Stimulated activated CD4-positive, alpha-beta T cell treated with anti-CD3 and anti-CD28 coated beads, Interleukin-1b, Interleukin-23, amount 100 ng/mL, for 24 hours (primary cell): ENCODE measurements at regions not wholly inside any gene's neighbourhood (a gene's known extent, or its start where the extent isn't known, plus 50 kb on each side); places are given as distances from the start of the nearest gene placed in this dataset.
"Not testable (repeated sequence)": the region's sequence is repeated elsewhere in the genome, so short reads cannot be mapped to it uniquely, and the experiment has no call there.

ENCODE experiments used
- DNase-seq, 4 experiments: peaks; one replicate each; pipeline ENCODE4 v3.0.0-alpha.2; 2020; ENCODE audit warnings: low read depth in 4 of 4, low spot score in 1 of 4

DNA sequence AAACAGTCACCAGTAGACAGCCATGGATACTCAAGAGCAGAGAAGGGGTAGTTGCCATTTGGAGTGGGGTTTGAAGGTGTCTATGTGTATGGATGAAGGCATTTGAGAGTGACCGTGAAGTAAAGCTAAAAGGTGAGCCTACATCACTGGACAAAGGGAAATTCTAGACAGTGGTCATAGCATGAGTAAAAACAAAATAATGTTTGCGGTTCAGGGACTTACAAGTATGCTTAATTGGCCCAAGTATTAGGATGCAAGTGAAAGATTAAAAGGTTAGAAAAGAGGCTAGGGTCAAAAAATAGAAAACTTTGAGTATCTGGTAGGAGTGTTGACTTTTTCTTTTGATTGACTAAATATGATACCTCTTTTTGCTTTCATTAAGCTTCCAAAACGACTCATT lies 238.1 kb upstream of the SLC8A1 start:
- no peak for DNase-seq

DNA sequence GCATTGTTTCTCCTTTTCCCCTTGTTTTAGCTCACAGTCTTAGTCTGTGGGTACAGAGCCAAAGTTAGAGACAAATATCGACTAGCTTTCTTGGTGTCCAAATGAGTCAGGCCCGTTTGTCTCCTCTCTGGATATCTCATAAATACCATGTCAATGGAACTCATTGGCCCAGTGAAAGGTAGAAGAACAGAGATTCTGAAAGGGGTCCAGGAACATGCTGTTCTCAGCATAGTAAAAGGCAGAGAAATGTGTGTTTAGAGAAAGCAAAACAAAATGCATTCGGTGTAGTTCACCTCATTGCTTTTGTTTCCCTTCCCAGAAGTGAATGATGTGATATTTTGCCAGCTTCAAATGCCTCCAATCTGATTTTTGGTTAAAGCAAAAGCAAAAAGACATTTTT lies 238.6 kb upstream of the SLC8A1 start:
- DNase-seq: no peak

DNA sequence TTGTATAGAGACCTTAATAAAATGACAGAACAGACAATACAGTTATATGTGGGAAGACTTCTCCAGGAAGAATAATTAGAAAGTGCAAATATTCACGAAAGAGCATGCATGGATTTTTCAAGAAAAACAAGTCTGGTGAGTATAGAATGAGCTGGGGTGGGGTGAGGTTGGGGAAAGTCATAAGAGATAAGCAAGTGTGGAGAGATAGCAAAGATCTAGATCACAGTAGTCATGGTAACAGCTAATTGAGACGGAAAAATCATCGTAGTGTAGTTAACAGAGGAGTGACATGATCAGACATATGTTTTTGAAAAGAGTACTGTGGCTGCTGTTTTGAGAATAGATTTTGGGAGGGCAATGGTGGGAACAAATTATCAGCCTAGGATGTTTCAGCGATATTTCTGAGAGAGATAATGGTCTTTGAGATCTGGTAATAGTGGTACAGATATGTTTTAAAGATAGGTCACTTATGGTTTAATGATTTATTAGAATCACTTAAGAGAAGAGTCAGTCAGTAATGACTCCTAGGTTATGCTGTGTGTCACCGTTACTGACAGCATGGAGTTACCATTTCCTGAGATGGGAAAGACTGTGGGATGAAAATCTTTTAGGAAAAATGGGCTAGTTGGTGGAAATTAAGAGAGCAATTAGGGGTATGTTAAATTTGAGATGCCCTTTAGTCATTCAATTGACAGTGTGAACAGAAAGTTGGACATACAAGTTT lies 248.5 kb upstream of the SLC8A1 start:
- no peak for DNase-seq

DNA sequence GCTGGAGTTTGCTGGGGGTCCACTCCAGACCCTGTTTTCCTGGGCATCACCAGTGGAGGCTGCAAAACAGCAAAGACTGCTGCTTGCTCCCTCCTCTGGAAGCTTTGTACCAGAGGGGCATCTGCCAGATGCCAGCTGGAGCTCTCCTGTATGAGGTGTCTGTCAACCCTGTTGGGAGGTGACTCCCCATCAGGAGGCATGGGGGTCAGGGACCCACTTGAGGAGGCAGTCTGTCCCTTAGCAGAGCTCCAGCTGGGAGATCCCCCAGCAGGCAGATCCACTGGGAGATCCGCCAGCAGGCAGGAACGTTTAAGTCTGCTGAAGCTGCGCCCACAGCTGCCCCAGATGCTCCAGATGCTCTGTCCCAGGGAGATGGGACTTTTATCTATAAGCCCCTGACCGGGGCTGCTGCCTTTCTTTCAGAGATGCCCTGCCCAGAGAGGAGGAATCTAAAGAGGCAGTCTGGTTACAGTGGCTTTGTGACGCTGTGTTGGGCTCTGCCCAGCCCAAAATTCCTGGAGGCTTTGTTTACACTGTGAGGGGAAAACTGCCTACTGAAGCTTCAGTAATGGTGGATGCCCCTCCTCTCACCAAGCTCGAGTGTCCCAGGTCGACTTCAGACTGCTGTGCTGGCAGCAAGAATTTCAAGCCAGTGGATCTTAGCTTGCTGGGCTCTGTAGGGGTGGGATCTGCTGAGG lies 260.5 kb upstream of the SLC8A1 start:
- DNase-seq: not testable (repeated sequence)

DNA sequence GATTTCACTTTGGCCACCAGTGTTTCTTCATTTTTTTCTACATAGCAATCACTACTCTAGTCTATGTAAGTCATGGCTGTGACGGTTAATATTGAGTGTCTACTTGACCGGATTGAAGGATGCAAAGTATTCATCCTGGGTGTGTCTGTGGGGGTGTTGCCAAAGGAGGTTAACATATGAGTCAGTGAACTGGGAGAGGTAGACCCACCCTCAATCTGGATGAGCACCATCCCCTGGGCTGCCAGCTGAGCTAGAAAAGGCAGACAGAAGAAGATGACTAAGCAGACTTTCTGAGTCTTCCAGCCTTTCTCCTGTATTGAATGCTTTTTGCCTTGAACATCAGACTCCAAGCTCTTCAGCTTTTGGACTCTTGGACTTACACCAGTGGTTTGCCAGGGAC lies 265.0 kb upstream of the SLC8A1 start:
- no peak for DNase-seq

DNA sequence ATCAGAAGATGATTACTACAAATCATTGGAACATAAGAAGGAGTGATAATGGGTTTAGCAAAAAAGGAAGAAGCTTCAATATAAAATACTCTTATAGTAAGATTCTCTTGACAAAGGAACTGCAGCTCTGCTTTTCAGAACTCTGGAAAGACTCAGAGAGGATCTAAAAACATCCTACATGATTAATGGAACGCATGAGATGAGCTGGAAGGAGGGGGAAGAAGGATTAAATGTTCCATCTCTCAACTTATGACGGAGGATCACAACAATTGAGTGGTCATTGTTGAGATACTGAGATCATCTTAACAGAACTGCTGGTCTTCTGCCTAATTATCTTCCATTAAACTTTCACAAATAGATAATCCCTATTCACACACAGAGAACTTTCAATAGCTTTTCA lies 267.5 kb upstream of the SLC8A1 start:
- no peak for DNase-seq

DNA sequence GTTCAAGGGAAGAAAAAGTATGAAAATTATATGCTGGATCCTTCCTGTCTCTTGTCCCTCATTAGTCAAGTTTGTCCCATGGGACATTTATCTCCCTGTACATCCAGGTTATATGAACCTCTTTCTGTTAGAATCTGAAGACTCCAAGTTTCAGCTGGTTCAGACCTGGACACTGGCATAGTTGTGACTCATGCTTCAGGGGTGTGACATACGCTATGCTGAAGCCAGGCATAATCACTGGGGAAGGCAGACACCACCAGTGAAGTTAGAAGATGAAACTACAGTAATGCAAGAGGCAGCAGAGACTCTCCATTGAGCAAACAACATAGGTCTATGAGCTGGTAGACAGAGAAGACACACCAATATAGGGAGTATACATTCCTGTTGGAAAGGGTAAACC lies 269.7 kb upstream of the SLC8A1 start:
- no peak for DNase-seq

DNA sequence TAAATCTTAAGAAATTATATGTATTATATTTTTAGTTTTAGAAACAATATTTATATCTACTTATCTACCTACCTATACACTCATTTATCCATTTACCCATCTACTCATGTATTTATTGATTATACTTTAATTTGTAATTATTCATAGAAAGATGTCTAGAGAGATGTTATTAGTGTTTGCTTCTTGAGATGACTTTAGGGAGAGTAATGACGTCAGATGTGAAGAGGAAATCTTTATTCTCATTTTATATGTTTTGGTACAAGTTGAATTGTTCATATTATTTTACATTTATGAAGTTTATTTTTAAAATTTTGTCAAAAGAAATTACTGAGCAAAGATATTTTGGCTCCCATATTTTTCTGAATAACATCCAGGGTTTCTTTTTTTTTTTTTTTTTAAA lies 271.3 kb upstream of the SLC8A1 start:
- DNase-seq: no peak

DNA sequence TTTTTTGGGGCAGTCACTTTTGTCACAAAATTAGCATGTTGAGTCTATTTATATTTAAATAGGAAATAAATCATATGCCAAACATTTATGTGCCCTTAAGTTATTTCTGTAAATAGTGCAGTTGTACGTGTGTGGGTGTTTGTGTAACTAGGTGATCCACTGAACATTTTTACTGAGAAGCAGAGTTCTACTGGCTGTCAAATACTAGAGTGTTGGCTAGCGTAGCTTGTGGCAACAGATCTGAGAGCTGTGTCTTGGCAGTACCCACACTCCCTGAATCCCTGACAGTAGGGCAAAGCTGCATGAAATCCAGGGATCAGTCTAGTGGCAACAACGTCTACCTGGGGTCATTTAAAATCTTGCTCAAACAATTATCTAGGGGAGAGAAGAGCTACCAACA lies 273.1 kb upstream of the SLC8A1 start:
- no peak for DNase-seq

DNA sequence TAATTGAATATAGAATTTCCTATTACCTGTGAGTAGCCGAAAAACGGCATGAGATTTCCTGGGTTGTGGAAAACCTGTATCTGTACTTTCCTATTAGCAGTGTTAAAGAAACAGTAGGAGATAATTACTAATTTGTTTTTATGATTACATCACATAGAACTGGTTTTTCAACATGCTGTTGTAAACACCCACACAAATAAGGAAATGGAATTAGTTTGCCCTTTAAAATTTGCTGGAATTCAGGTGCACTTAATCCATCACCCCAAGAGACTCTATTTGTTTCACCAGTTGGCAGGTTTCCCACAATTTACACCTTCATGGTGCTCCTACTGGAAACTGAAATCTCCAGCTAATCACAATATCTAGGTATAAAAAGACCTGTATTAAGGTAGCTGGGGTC lies 274.1 kb upstream of the SLC8A1 start:
- DNase-seq: no peak

DNA sequence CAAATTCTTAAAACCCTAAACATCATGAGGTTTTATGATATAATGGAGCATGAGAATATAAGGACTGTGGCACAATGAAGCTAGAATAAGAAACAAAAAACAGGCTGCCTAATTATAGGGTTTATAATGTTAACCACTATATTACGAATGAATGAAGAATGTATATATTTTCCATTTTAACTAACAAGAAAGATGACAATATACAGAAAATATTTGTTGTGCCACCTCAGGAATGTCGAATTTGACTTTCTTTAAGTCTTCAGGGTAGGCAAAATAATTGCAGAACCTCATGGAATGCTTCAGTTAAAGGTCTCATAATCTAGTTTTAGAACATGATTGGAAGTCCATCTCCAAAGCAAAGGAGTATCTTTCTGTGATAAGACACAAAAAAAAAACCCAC lies 282.9 kb upstream of the SLC8A1 start:
- DNase-seq: no peak

DNA sequence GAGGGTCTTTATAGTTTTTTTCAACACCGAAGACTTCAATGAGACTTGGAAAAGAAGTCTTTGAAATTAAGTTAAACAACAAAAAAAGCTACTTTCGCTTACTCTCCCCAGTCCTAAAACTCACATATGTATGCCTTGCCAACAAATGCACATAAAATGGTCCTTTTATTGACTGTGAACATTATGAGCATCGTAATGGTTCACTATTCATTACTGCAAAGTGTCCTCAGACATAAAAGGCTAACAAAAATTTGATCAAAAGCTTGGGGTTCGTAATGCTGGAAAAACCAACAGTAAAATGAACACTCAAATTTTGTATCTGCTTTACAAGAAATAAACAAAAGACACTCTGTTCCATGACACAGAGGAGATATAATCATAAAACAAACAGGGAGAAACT lies 285.3 kb upstream of the SLC8A1 start:
- no peak for DNase-seq

DNA sequence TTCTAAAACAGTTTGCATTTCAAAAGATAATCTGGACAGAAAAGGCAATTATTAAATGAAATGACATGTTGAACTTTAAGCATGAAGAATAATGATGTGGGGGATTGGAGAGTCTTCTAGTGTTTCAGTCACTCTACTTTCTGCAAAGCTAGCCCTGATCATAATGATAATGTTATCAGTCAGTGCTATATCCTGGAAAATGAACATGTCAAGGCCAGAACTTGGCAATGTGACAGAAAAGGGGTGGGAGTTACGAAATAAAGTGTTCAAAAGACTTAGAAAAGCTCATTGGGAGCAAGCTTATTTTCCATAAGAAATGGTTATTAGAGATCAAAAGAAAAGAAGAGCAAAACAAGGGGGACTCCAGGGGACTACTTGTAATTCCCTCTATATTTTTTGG lies 288.5 kb upstream of the SLC8A1 start:
- DNase-seq: no peak

DNA sequence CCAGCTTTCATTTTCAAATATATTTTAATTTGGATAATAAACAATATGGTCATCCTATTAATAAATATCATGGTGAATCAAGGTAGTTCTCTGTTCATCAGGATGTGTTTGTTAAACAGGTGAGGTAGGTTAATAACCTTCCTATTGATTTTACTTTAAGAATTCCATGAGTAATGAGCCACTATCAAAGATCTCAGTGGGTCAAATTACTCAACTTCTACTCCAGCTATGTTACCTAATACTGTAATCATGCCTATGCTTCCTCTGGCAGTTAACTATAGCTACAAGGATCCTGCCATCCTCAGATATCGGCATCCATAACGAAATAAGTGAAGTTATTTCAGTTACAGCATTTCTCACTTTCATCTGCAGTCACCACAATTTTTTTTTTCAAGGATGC lies 289.6 kb upstream of the SLC8A1 start:
- DNase-seq: no peak

DNA sequence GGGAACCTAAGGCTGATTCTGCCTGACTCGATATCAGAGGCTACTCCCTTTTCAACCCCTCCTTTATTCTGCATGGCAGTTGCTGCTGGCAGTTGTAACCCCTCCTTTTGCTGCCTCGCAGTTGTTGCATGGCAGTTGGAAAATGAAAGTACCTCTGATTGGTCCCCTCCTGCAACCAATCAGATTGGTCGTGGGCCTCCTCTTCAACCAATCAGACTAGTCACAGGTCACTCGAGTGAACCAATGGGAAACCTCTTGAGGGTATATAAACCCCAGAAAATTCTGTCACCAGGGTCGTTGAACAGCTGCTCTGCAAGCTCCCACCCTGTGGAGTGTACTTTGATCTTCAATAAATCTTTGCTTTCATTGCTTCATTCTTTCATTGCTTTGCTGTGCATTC lies 294.3 kb upstream of the SLC8A1 start:
- DNase-seq: no peak

DNA sequence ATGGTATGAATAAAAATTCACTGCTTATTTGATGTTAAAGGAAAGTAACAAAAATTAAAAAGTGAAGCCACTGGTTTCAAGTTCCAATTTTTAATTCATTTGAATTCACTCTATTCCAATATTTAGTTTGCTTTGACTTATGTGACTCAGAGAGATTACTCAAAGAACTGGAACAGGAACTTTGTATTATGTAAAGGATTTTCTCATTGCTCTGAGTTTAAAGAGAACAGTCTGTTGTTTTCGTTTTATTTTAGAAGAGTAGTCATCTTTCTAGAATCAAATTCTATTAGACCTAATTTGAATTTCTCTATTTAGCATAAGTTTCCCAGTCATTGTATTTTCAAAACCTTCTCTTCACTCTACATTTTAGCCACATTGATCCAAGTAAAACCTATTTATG lies 300.1 kb upstream of the SLC8A1 start:
- DNase-seq: no peak

DNA sequence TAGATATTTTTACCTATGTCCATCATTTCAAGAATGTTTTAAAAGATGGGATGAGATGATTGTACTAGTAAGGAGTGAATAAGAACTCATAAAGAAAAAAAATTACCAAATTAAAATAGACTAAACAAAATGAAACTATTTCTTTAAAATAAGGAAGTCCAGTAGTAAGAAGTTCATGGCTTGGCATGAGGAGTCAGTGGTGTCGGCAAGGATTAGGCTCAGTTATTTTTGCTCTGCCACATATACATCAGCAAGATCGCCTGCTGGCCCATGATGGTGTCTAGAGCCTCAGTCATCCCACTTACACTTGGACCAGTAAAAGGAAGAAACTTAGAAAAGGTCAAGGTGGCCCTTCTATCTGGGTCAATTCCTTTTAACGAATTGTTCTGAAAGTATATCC lies 300.9 kb upstream of the SLC8A1 start:
- no peak for DNase-seq

DNA sequence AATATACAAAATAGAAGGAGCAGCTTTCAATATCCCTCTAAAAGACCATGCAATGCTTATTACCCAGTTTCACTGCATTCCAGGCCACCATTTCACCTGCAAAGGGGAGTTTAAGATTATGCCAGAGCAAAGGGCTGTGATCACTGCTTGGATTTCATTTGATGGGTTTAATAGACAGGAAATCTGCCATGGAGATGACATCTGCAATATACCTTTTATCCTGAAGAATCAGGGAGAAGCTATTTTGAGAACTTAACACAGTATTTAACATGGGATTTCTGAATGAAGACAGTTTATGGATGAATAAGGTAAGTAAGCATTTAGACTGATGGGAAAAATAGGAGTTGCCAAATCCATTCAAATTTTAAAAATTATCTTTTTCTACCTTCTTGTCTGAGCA lies 303.0 kb upstream of the SLC8A1 start:
- no peak for DNase-seq

DNA sequence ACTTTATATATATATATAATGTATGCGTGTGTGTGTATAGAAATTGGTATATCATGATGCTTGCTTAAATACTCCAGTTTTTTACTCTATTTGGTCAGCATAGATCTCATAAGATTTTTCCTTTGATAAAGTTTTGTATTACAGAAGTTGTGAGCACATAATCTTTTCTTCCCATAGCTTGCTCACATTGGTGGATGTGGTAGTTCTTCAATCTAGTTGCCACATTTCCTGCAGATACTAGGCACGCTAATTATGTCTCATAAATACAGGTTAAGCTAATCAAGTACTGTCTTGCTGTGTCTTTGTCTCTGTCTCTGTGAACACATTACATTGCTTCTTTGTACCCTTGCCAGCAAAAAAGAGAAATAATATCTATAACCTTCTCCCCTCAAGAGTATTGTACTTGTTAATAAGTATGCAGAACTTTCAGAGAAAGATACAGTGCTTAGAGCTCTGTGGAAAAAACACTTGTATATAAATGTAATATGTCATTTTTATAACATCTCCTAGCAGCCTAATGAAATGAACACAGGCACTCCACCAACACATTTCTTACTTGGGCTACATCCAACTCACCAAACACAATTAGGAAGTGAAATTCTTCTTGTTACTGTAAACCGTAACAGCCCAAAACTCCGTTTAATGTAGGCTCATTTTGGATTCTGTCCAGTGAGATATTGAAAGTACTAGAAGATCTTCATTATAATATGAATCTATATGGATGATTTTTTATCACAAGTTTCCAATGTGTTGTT lies 306.7 kb upstream of the SLC8A1 start:
- no peak for DNase-seq

DNA sequence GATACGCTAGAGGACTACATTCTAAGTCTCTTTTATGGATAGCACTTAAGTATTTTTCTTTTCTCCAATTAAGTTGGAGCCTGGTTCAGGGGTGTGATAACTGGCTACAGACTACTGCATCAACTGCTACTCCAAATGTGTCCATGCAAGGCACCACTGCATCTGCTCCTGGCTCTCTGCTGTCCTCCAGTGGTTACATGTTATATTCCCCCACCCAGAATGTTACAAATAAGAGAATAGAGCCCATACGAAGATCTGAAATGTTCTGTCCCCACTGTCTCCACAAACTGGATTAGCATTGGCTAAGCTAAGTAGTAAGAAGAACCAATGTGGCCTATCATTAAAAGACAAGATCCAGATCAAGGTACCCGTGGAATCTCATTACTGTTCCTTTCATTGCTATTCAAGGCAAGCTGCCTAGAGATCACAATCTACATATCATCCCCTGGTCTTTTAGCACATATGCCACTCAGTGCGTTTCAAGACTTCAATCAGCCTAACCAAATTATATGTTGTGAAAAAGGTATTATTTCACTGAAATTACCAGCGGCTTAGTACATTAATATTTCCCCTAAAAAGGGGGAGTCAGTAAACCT lies 308.3 kb upstream of the SLC8A1 start:
- no peak for DNase-seq

DNA sequence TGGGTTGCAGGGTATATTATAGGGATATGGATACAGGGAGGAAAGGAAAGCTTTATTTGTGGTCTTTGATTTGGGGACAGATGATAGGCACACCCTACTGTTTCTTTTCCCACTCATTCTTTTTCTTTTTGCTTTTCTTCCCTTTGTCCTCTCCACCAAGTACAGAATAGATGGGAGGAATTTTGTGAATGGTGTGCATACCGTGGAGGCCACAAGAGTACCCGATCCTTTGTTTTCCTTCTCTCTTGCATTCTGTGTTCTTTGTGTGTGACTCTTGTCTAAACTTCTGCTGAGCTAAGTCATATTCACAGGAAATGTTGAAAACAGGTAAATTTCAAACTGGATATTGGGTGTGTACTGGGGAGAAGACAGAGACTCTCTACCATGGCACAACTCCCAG lies 321.4 kb upstream of the SLC8A1 start:
- no peak for DNase-seq

DNA sequence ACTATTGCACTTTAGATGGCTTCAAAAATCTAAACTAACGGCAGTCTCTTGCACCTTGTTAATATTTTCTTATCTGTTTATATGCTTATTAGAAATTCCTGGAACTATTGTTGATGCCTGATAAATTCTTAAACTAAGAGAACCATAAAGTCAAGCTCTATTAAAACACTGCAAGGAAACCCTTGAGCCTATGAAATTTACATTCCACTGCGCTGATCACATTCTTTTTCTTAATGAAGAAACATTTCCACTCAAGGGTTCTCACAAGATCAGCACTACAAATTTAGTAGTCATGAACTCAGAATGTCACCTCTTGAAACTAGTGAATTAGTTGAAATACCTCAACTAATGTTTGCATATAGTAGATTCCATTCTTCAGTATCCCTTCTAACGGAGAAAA lies 331.8 kb upstream of the SLC8A1 start:
- no peak for DNase-seq
